22Rv1 (cell line): ENCODE measurements at regions not wholly inside any gene's neighbourhood (a gene's known extent, or its start where the extent isn't known, plus 50 kb on each side); places are given as distances from the start of the nearest gene placed in this dataset.

Experiments
- CTCF ChIP-seq: fragments of 450-650 bp; IDR thresholded peaks from 2 replicates; pipeline ENCODE4 v1.5.1; 2017; ENCODE audit warnings: mild to moderate bottlenecking
- ZFX ChIP-seq: fragments of 450-650 bp; IDR thresholded peaks from 2 replicates; pipeline ENCODE4 v1.6.1; 2017; ENCODE audit warnings: antibody characterized with exemption, borderline replicate concordance

GRCh38 chr2:118557016-118557415 is 290.4 kb downstream of the EN1 start:
- TF ChIP-seq CTCF (no peak), ZFX (no peak)
